ENCODE measurements at regions not wholly inside any gene's neighbourhood (a gene's known extent, or its start where the extent isn't known, plus 50 kb on each side); places are given as distances from the start of the nearest gene placed in this dataset.

DNA sequence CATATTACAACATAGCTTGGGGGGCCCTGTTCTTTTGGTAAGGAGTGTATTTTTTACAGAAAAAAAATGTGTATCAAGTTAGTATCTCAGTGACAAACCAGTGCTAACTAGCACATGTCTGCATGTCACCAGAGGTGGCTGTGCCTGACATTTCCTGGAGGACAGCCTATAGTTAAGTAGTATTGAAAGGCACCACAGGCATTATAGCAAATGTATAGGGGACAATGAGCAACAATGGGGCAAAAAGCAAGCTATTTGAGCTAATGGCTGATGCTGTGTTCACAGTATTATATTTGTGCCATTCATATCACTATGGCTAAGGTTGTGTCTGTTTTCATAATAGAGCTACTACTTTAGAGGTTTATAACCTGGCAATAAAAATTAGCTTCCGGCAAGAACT is 1644.0 kb downstream of the MAT2B start:
- Mint-ChIP-seq H3K9me3 (ENCODE audit: insufficient read depth) (no peaks in the 10 kb centered on the region), H3K4me3 (no peak overlapping the region), H3K27ac (no peak overlapping the region), H3K27me3 (no peaks in the 10 kb centered on the region), H3K4me1 (no peaks in the 10 kb centered on the region)
- Histone ChIP-seq H3K79me2 (ENCODE audit: control insufficient read depth, insufficient read depth, low read length) (no peaks in the 10 kb centered on the region), H3K27ac (ENCODE audit: low read length in 2 of 2) (no peak overlapping the region), H3K4me1 (ENCODE audit: control insufficient read depth in 2 of 2, insufficient read depth in 2 of 2, low read length in 2 of 2) (no peaks in the 10 kb centered on the region), H3K4me3 (ENCODE audit: control extremely low read depth in 1 of 5, extremely low read depth in 1 of 5, insufficient read depth in 1 of 5, low read depth in 2 of 5, low read length in 4 of 5) (no peak overlapping the region), H4K20me1 (ENCODE audit: control insufficient read depth, insufficient read depth, low read length, poor library complexity, severe bottlenecking) (no peaks in the 10 kb centered on the region), H2AFZ (ENCODE audit: insufficient read depth, low read depth, low read length, poor library complexity, severe bottlenecking) (no peak overlapping the region), H3K27me3 (replicated peaks in 1 of 4; ENCODE audit: control extremely low read depth in 1 of 4, control insufficient read depth in 3 of 4, insufficient read depth in 4 of 4, low read length in 3 of 4) (no peaks in the 10 kb centered on the region), H3K9me3 (ENCODE audit: control extremely low read depth in 1 of 3, control insufficient read depth in 2 of 3, insufficient read depth in 1 of 3, low read length in 2 of 3) (no peaks in the 10 kb centered on the region), H3K4me2 (replicated peaks; ENCODE audit: low read depth, low read length, poor library complexity, severe bottlenecking) (no peak overlapping the region), H3K36me3 (replicated peaks in 1 of 2; ENCODE audit: control extremely low read depth in 1 of 2, control insufficient read depth in 1 of 2, extremely low read depth in 1 of 2, insufficient read depth in 2 of 2, low read length in 1 of 2) (no peaks in the 10 kb centered on the region), H3K9ac (ENCODE audit: low read length) (no peak overlapping the region)
- no peak for DNase-seq
- no CpG with 5 or more reads among the region's 1 CpG for WGBS (ENCODE audit: insufficient coverage)
- CTCF ChIA-PET: no interaction called here
- no peak for TF ChIP-seq EZH2 (IDR thresholded peaks at IDR 0.05; ENCODE audit: borderline replicate concordance, insufficient read depth, low read depth, low read length, poor library complexity, severe bottlenecking)
- TF ChIP-seq, protein P1, sequence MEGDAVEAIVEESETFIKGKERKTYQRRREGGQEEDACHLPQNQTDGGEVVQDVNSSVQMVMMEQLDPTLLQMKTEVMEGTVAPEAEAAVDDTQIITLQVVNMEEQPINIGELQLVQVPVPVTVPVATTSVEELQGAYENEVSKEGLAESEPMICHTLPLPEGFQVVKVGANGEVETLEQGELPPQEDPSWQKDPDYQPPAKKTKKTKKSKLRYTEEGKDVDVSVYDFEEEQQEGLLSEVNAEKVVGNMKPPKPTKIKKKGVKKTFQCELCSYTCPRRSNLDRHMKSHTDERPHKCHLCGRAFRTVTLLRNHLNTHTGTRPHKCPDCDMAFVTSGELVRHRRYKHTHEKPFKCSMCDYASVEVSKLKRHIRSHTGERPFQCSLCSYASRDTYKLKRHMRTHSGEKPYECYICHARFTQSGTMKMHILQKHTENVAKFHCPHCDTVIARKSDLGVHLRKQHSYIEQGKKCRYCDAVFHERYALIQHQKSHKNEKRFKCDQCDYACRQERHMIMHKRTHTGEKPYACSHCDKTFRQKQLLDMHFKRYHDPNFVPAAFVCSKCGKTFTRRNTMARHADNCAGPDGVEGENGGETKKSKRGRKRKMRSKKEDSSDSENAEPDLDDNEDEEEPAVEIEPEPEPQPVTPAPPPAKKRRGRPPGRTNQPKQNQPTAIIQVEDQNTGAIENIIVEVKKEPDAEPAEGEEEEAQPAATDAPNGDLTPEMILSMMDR (IDR thresholded peaks at IDR 0.05): no peak
- intact Hi-C loops (cut with micrococcal nuclease): no loop called here
- POLR2A ChIA-PET: interaction anchor here (0.6 kb wide), 1 partner anchor 9 kb away, joined by 3 read pairs; no protein-coding TSS in a partner anchor
- no peak for ATAC-seq (ENCODE audit: low read depth)

DNA sequence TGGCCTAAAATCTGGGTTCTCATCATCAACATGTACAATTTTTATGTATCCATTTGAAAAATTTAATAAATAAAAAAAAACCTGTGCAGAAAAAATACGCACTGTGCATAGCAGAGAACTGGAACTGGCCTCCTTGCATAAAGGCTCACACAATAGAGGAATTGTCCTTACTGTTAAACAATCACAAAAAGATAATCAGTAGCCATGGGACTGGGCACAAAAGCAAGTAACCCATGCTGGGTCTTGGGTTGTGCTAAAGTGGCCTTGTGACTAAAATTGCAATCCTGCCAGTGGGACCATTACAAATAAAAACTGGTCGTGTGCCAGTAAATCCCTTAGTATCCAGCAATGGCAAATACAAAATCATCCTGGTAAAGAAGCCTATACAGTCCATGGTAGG is 1646.6 kb downstream of the MAT2B start:
- Mint-ChIP-seq H3K27ac (no peak overlapping the region), H3K4me3 (no peak overlapping the region), H3K4me1 (no peaks in the 10 kb centered on the region), H3K27me3 (no peaks in the 10 kb centered on the region), H3K9me3 (ENCODE audit: insufficient read depth) (no peaks in the 10 kb centered on the region)
- no peak overlapping the region for H2AFZ ChIP-seq (ENCODE audit: insufficient read depth, low read depth, low read length, poor library complexity, severe bottlenecking)
- no CpG with 5 or more reads among the region's 2 CpGs for WGBS (ENCODE audit: insufficient coverage)
- no peaks in the 10 kb centered on the region for H4K20me1 ChIP-seq (ENCODE audit: control insufficient read depth, insufficient read depth, low read length, poor library complexity, severe bottlenecking)
- no peaks in the 10 kb centered on the region for H3K27me3 ChIP-seq (replicated peaks in 1 of 4; ENCODE audit: control extremely low read depth in 1 of 4, control insufficient read depth in 3 of 4, insufficient read depth in 4 of 4, low read length in 3 of 4)
- no peak overlapping the region for H3K9ac ChIP-seq (ENCODE audit: low read length)
- H3K79me2 ChIP-seq (ENCODE audit: control insufficient read depth, insufficient read depth, low read length): no peaks in the 10 kb centered on the region
- ATAC-seq (ENCODE audit: low read depth) (no peak), DNase-seq (no peak)
- no peaks in the 10 kb centered on the region for H3K9me3 ChIP-seq (ENCODE audit: control extremely low read depth in 1 of 3, control insufficient read depth in 2 of 3, insufficient read depth in 1 of 3, low read length in 2 of 3)
- TF ChIP-seq, protein P1 (IDR thresholded peaks at IDR 0.05): no peak
- TF ChIP-seq EZH2 (IDR thresholded peaks at IDR 0.05; ENCODE audit: borderline replicate concordance, insufficient read depth, low read depth, low read length, poor library complexity, severe bottlenecking): no peak
- intact Hi-C loops (cut with micrococcal nuclease): no loop called here
- no peak overlapping the region for H3K27ac ChIP-seq (ENCODE audit: low read length in 2 of 2)
- ChIA-PET CTCF (no interaction called here), POLR2A (no interaction called here)
- H3K36me3 ChIP-seq (replicated peaks in 1 of 2; ENCODE audit: control extremely low read depth in 1 of 2, control insufficient read depth in 1 of 2, extremely low read depth in 1 of 2, insufficient read depth in 2 of 2, low read length in 1 of 2): no peaks in the 10 kb centered on the region
- no peaks in the 10 kb centered on the region for H3K4me1 ChIP-seq (ENCODE audit: control insufficient read depth in 2 of 2, insufficient read depth in 2 of 2, low read length in 2 of 2)
- H3K4me2 ChIP-seq (replicated peaks; ENCODE audit: low read depth, low read length, poor library complexity, severe bottlenecking): no peak overlapping the region
- H3K4me3 ChIP-seq (ENCODE audit: control extremely low read depth in 1 of 5, extremely low read depth in 1 of 5, insufficient read depth in 1 of 5, low read depth in 2 of 5, low read length in 4 of 5): no peak overlapping the region
